SK-N-MC (cell line): ENCODE measurements at regions not wholly inside any gene's neighbourhood (a gene's known extent, or its start where the extent isn't known, plus 50 kb on each side); places are given as distances from the start of the nearest gene placed in this dataset.

ENCODE experiments used
- DNase-seq: peaks from one replicate; pipeline ENCODE4 v3.0.0-alpha.2; 2011; ENCODE audit warnings: low read depth, low spot score
- H3K27ac ChIP-seq: fragments of 200-600 bp; sonication (generic); 2 replicates; pipeline ENCODE4 v1.5.1; 2016; ENCODE audit warnings: mixed run types
- H3K36me3 ChIP-seq: fragments of 200-600 bp; sonication (generic); 2 replicates; pipeline ENCODE4 v1.6.1; 2017; ENCODE audit warnings: antibody characterized with exemption, low read length, mixed read lengths; ENCODE audit not compliant: insufficient read depth
- H3K4me3 ChIP-seq: fragments of 200-600 bp; sonication (generic); 2 replicates; pipeline ENCODE4 v1.5.1; 2016
- H3K9ac ChIP-seq: fragments of 200-600 bp; sonication (generic); 2 replicates; pipeline ENCODE4 v1.8.0; 2017; ENCODE audit warnings: mixed run types, mixed read lengths; ENCODE audit not compliant: insufficient read length
- H3K9me3 ChIP-seq: fragments of 200-600 bp; sonication (generic); 2 replicates; pipeline ENCODE4 v1.6.1; 2017; ENCODE audit warnings: low read depth, mild to moderate bottlenecking, antibody characterized with exemption, low read length, moderate library complexity, mixed read lengths
- EZH2 ChIP-seq: fragments of 200-600 bp; sonication (generic); IDR thresholded peaks from one replicate; pipeline ENCODE4 v1.6.1; 2017; ENCODE audit warnings: antibody characterized with exemption
- FOXP2 ChIP-seq: optimal IDR thresholded peaks from 2 replicates; pipeline ENCODE3; 2011; ENCODE audit warnings: mild to moderate bottlenecking, moderate library complexity; ENCODE audit not compliant: insufficient read depth; ENCODE audit errors: extremely low read length, control extremely low read depth
- POLR2AphosphoS5 ChIP-seq: IDR thresholded peaks from 2 replicates; pipeline ENCODE4 v1.6.1; 2012; ENCODE audit warnings: mild to moderate bottlenecking, low read depth, low read length, borderline replicate concordance

DNA sequence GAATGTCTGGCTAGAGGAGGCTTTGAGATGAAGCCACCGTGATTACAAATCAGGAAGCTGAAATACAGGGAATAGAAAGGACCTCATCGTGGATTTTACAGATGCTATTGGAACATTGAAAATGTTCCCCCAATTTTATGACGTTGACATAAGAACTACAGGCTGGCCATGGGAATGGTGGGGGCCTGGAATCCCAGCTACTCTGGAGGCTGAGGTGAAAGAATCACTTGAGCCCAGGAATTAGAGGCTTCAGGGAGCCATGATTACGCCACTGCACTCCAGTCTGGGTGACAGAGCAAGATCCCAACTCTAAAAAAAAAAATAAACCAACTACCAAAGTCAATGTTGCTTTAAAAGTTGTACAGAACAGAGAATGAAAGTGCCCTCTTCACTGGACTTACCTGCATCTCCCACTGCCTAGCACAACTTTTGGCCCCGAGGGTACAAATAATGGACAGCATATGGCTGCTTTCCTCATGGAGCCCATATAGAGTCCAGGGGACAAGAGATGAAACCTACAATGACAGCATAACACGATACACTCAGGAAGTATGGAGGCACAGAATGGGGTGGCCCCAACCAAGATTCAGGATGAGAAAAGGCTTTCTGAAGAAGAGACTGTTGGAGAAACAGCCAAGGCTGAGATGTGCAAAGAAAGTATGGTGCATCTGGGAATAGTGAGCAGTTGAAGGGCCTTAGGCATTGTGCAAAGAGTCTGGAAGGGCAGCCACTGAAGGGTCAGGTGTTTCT lies 254.8 kb downstream of the MYCN start:
- no peaks in the 10 kb centered on the region for H3K9me3 ChIP-seq
- H3K27ac ChIP-seq = no peak overlapping the region
- H3K9ac ChIP-seq = no peak overlapping the region
- no peak overlapping the region for H3K4me3 ChIP-seq
- DNase-seq = no peak
- no peaks in the 10 kb centered on the region for H3K36me3 ChIP-seq
- no peak for TF ChIP-seq EZH2
- TF ChIP-seq POLR2AphosphoS5 = no peak
- TF ChIP-seq FOXP2 = no peak

DNA sequence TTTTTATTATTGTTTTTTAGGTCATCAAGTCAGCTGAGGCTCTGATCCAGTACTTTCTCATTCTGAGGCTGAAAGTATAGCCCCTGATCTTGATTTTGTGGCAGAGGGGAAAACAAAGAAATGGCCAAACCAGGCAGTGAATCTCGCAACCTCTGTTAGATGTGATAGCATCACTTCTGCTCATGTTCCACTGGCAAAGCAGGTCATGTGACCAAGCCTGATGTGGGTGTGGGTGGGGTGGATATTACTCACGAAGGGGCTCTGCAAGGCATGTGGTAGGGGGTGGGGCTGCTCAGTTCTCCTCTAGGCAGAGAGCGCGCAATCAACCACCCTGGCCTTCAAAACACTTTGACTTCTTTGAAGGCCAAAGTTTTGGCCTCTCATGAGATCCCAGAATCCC lies 254.2 kb downstream of the MYCN start:
- Histone ChIP-seq H3K27ac (no peak overlapping the region), H3K36me3 (no peaks in the 10 kb centered on the region), H3K4me3 (no peak overlapping the region), H3K9me3 (no peaks in the 10 kb centered on the region), H3K9ac (no peak overlapping the region)
- no peak for TF ChIP-seq POLR2AphosphoS5
- no peak for TF ChIP-seq FOXP2
- TF ChIP-seq EZH2 = no peak
- DNase-seq = no peak

DNA sequence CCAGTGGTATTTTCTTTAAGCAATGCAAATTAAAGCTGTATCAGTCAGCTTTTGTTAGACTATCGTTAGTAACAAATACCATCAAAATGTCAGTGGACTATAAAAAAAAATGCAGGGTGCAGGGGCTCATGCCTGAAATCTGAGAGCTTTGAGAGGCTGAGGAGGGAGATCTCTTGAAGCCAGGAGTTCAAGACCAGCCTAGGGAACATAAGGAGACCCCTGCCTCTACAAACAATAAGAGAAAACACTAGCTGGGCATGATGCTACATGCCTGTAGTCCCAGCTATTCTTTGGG lies 253.7 kb downstream of the MYCN start:
- H3K36me3 ChIP-seq = no peaks in the 10 kb centered on the region
- H3K9ac ChIP-seq = no peak overlapping the region
- H3K27ac ChIP-seq = no peak overlapping the region
- no peaks in the 10 kb centered on the region for H3K9me3 ChIP-seq
- TF ChIP-seq POLR2AphosphoS5 = no peak
- no peak for TF ChIP-seq FOXP2
- TF ChIP-seq EZH2 = no peak
- H3K4me3 ChIP-seq = no peak overlapping the region
- DNase-seq = no peak

DNA sequence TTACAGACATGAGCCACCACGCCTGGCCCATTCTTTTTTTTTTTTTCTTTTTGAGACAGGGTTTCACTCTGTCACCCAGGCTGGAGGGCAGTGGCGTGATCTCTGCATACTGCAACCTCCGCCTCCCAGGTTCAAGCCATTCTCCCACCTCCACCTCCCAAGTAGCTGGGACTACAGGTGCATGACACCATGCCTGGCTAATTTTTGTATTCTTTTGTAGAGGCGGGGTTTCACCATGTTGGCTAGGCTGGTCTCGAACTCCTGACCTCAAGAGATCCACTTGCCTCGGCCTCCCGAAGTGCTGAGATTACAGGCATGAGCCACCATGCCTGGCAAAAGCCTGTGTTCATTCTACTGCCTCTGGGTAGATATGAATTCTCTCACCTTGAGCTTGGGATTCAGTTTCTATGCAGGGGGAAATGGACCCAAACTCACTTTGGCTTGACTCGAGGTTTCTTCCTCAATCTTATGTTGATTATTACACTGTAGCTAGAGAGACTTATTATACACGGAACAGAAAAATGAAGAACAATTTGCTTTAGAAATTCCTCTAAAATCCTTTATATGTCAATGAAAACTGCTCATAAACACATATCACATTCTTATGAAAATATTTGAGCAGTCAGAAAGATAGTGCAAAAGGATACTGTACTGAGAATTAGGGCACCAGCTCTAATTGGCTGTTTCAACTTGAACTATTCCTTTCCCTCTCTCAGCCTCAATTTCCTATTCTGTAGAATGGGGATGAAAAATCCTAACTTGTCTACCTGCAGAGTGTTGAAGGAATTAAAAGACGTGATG lies 252.3 kb downstream of the MYCN start:
- no peak overlapping the region for H3K9ac ChIP-seq
- no peak for DNase-seq
- H3K27ac ChIP-seq = no peak overlapping the region
- H3K36me3 ChIP-seq = no peaks in the 10 kb centered on the region
- TF ChIP-seq POLR2AphosphoS5 (no peak), FOXP2 (no peak)
- no peaks in the 10 kb centered on the region for H3K9me3 ChIP-seq
- no peak overlapping the region for H3K4me3 ChIP-seq

DNA sequence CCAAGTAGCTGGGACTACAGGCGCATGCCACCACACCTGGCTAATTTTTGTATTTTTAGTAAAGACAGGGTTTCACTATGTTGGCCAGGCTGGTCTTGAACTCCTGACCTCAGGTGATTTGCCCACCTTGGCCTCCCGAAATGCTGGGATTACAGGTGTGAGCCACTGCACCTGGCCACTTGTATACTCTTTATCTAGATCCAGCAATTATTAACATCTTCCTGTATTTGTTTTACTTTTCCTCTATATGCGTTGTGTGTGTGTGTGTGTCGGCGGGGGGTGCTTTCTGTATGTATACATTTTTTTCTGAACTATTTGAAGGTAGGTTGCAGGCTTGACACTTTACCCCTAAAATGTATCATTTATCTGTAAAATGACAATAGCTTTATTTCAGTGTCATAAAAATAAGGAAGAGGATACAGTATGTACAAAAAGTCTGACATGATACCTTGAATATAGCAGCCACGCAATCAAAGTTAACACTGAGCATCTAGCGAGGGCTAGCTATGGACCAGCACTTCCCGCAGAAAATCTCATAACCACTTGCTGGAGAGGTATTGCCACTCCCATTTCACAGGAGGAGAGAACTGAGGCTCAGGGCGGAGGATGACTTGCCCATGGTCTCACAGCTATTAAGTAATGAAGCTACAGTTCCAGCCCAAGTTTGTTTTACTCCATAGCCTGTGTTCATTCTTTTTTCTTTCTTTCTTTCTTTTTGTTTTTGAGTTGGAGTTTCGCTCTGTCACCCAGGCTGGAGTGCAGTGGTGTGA lies 251.3 kb downstream of the MYCN start:
- no peak overlapping the region for H3K4me3 ChIP-seq
- TF ChIP-seq FOXP2 (no peak), POLR2AphosphoS5 (no peak), EZH2 (no peak)

DNA sequence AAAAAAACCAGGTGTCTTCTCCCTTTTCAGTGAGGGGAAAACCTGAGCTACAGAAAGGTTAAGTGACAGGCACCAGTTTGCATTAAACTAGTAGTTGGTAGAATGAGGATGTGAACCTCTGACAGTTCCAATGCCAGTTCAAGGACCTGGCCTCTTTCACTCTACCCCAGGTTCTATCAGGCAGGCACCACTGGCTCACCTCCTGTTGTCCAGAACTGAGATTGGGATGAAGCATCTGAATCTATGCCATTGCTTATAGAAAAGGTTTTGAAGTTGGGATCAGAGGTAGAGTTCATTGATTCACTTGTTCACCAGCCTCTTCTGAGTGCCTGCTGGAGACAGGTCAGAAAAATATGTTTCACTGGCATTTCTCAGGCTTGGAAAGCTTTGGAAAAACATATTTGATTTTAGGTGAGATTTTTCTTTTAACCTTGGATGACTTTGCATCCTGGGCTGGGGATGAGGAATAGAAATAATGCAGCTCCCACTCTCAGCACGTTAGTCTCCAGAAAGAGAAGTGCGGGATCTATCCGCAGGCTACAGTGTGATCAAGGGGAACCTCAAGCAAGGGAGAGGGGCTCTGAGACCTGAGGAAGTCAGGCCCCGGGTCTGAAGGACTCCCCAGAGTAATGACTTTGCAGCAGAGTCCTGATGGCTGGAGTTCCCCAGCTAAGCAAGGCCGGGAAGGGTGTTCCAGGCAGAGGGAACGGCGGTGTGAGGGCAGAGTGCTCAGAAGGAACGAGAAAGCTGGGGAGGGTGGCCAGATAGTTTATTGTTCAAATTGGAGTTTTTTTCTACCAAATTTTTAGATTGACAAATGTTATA lies 250.3 kb downstream of the MYCN start:
- Histone ChIP-seq H3K36me3 (no peaks in the 10 kb centered on the region), H3K9me3 (no peaks in the 10 kb centered on the region), H3K27ac (no peak overlapping the region), H3K4me3 (no peak overlapping the region), H3K9ac (no peak overlapping the region)
- no peak for DNase-seq
- no peak for TF ChIP-seq POLR2AphosphoS5
- no peak for TF ChIP-seq FOXP2
- TF ChIP-seq EZH2 = no peak

More for the DNA sequence above, 251.3 kb downstream of the MYCN start:
- Histone ChIP-seq H3K9me3 (no peaks in the 10 kb centered on the region), H3K36me3 (no peaks in the 10 kb centered on the region), H3K27ac (no peak overlapping the region), H3K9ac (no peak overlapping the region)
- DNase-seq = no peak

DNA sequence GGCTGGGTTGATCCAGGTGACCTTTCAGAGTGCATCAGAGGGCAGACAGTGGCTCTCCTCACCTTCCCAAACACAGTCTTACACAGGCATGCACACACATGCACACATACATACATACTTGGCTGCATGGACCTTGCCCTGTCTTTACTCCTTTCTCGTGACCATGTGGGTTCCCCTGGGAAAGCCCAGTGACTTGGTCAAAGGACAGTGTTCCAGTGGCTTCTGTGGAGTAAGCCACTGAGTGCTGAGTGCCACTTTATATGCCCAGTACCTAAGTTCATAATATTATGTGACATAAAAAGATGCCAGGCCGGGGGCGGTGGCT lies 249.4 kb downstream of the MYCN start:
- DNase-seq = no peak

More for the DNA sequence above, 249.4 kb downstream of the MYCN start:
- Histone ChIP-seq H3K4me3 (no peak overlapping the region), H3K36me3 (no peaks in the 10 kb centered on the region), H3K9ac (no peak overlapping the region), H3K9me3 (no peaks in the 10 kb centered on the region), H3K27ac (no peak overlapping the region)
- no peak for TF ChIP-seq EZH2
- no peak for TF ChIP-seq FOXP2
- no peak for TF ChIP-seq POLR2AphosphoS5
